ENCODE measurements at regions not wholly inside any gene's neighbourhood (a gene's known extent, or its start where the extent isn't known, plus 50 kb on each side); places are given as distances from the start of the nearest gene placed in this dataset.

- DNase-seq = no peak
Measured at GRCh38 chrX:39973810-39974209, 123.9 kb downstream of the BCOR start.

GRCh38 chrX:39974270-39974669, 123.5 kb downstream of the BCOR start:
- DNase-seq = no peak

DNA sequence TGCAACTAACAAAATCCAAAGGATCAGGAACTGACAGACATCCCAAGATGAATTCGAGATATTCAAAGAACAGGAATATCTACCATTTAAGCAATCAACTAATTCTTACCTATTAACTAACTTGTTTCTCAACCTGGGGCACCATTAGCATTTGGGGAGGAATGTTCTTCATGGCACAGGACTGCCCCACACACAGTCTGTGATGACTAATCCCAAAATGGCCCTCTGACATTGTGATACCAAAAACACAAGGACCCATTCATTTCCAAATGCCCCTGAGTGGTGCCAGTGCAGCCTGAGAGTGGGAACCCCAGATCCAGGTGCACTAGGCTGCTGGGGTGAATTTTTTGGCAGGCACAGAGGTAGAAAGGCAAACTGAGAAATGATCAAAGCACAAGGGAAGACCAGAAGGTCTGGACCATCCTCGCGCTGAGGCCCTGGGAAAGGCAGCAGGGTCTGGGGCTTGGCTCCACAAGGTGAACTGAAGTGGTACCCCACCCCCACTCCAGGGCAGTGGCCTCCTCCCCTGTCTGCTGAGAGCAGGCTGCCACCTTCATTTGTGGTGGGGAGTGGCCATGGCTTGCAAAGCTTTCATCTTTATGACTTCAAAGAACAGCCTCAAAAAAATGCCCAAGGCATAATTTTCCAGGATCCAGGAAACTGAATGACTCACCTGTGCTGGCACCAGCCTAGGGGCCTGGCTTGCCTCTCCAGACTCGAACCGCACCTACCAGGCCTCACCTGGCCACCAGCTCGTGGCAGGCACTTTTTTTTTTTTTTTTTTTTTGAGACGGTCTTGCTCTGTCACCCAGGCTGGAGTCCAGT, 122.4 kb downstream of the BCOR start:
- DNase-seq = no peak

- DNase-seq = no peak
Measured at GRCh38 chrX:39981946-39982345, 115.8 kb downstream of the BCOR start.

DNA sequence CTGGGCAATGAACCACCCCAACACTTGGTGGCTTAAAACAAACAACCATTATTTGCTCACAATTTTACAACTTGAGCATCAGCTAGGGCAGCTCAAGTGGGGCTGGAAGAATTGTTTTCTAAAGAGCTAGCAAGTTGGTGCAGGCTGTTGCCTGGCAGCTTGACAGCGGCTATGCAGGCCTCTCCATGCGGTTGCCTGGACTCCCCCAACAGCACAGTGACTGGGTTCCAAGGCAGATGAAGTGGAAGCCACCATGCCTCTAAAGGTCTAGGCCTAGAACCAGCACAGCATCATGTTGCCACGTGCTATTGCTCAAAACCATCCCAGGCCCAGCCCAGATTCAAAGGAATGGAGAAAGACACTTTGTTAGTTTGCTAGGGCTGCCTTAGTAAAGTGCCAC, 114.8 kb downstream of the BCOR start:
- no peak for DNase-seq

DNA sequence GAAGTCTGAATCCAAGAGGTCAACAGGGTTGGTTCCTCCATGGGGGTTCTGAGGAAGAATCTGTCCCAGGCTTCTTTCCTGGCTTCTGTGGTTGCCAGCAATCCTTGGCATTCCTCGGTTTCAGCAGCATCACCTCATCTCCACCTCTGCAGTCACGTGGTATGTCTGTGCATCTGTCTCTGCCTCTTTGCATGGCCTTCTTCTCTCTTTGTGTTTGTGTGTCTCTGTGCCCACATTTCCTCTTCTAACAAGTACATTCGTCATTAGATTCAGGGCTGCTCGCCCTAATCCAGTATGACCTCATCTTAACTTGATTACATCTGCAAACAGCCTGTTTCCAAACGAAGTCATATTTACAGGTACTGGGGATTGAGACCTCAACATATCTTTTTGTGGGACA, 114.0 kb downstream of the BCOR start:
- no peak for DNase-seq

DNA sequence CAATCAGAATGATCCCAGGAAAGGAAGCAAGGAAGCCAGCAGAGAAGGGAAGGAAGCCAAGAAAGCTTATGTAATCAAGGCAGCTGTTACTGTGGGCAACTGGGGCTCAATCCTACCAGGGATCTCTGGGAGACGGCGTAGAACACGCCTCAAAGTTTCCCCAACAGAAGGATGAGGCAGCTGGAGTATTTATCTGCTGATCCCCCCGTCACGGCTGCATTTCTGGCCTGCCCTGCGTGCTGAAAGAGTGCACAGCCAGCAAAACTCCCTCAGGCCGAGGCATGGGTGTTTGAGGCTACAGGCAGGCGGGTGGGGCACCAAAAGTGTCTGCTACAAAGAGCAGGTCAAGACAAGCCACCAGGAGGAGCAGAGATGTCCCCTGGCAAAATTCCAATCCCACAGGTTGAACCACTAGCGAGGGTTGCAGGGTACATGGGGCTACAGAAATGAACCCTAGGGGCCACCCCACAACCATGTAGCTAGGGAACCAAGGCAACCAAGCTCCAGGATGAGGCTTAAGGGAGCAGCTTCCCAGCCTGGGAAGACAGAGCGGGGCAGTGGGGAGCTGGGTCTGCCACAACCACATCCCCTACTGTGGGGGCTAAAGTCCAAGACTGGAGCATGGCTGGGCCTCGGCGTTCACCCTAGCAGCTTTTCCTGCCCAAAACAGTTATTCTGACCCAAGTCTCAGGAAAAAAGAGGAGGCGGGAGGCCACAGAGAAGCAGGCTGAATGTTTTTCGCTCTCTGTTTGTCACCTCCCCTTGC, 113.4 kb downstream of the BCOR start:
- DNase-seq = no peak

- DNase-seq = no peak
Measured at GRCh38 chrX:39985071-39985470, 112.7 kb downstream of the BCOR start.

GRCh38 chrX:39985551-39985950, 112.2 kb downstream of the BCOR start:
- no peak for DNase-seq

- no peak for DNase-seq
Measured at GRCh38 chrX:39988496-39988895, 109.3 kb downstream of the BCOR start.

GRCh38 chrX:39990388-39990787, 107.4 kb downstream of the BCOR start:
- DNase-seq = no peak

GRCh38 chrX:39992300-39992699, 105.5 kb downstream of the BCOR start:
- DNase-seq = no peak

DNA sequence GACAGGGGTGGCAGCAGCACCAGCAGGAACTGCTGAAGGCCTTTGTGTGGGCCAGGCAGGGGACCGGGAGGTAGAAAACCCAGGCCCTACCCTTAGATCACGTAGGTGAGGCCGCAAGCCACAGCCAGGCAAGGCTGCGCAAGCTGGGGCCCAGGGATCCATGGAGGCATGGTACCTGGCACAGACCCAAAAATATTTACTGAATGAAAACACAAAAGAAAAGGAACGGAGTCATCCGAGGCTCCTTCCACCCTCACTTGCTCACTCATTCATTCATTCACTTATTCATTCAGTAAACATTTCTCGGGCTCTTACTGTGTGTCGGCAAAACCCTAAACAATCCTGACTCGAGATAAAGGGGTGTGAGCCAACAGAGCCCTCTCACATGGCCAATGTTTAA, 102.3 kb downstream of the BCOR start:
- no peak for DNase-seq

GRCh38 chrX:39996536-39996935, 101.2 kb downstream of the BCOR start:
- DNase-seq = no peak

DNA sequence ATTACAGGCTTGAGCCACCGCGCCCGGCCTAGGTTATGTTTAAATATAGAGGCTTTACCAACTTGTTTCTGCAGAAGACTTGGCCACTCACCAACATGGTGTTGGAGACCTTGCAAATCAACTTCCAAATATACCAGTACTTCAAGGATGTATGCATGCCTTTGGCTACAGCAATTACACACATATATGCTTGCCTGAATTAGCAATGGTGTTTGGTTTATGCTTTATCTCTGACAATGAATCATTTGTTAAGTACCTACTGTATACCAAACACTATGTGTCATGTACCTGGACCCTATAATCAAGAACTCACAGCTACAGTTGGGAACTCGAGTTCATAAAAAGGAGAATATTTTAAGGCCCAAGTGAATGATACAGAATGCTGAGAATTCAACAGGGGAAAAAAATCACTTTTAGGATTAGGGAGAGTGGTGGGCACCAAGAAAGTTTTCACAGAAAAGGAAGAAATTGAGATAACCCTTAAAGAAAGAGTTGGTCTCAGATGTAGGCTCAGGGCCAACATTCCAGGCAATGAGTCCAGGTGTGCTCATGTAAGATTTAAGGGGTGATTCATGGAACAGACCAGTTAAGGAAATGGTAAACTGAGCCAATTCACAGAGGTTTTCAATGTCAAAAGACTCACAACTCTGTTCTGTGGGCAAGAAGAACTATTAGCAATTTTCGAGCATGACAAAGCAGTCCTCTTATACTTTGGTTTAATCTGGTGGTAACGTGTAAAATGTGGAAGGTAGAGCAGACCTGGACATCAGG, 98.9 kb downstream of the BCOR start:
- no peak for DNase-seq

Data from KG1 (cell line).